HG03442 (cell line): ENCODE measurements at regions not wholly inside any gene's neighbourhood (a gene's known extent, or its start where the extent isn't known, plus 50 kb on each side); places are given as distances from the start of the nearest gene placed in this dataset.
"Not testable (repeated sequence)": the region's sequence is repeated elsewhere in the genome, so short reads cannot be mapped to it uniquely, and the experiment has no call there.

ENCODE experiments used
- ATAC-seq: cut with Tn5 transposase; IDR thresholded peaks from one replicate; pipeline ENCODE4 v1.9.1; 2021; ENCODE audit warnings: mild to moderate bottlenecking, moderate library complexity; ENCODE audit not compliant: unreplicated experiment

- ATAC-seq, result no peak
Measured at GRCh38 chr14:29982171-29982570, 54.5 kb upstream of the PRKD1 start.

GRCh38 chr14:29982993-29983392, 55.3 kb upstream of the PRKD1 start:
- no peak for ATAC-seq

- not testable (repeated sequence) for ATAC-seq
Measured at GRCh38 chr14:29990344-29990857, 62.8 kb upstream of the PRKD1 start.

GRCh38 chr14:29990993-29991392, 63.3 kb upstream of the PRKD1 start:
- no peak for ATAC-seq

DNA sequence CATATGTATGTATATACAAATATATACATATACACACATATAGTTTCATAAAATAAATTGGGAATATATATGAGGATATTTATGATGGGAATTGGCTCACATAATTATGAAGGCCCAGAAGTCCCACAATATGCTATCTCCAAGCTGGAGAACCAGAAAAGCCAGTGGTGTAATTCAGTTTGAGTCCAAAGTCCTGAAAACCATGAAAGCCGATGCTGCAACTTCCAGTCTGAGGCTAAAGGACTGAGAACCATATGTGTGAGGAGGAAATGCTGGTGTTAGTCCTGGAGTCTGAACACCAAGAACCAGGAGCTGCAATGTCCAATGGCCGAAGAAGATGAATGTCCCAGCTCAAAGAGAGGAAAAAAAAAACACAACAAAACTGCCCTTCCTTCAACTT, 65.5 kb upstream of the PRKD1 start:
- no peak for ATAC-seq

DNA sequence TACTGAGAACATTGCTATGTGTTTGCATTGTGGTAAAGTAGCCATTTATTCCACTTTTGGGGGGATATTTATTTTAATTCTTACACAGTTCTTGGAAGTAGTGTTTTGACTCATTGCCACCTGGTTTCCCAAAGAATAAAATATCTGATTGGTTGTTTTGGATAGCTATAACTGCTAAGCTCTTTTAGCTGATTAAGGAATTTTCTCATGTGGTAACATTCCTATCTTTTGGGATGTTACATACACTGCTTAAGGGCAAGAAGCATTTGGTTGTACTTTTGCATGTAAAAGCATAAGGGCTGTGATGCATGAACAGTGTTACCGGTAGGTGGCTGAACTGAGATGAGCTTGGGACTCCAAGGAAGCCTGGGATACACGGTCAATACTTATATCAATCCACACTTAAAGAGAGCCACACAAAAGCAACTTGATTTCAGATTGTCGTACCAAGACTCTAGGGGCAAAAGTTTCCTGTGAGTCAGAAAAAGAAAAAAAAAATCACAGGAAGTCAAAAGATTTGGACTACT, 71.4 kb upstream of the PRKD1 start:
- ATAC-seq, result no peak

- ATAC-seq, result no peak
Measured at GRCh38 chr14:30002859-30003258, 75.2 kb upstream of the PRKD1 start.

GRCh38 chr14:30005114-30005808, 77.6 kb upstream of the PRKD1 start:
- peak; percentile 75 for ATAC-seq

DNA sequence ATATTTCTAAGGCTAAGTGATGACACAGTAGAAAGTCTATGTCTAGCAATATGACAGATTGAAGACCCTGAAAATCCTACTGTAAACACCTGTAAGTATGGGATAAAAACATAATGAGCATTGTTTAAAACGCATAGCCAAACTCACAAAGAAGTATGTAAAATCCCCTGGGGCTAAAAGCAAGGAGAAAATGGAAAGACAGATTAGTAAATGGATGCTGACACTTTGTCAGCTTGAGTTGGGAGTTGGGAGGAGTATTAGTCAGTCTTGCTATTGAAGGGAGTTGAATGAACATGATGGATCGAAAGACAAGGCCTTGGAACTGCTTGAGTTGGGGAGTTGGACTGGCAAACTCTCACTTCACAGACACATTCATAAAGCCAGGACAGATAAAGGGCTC, 79.0 kb upstream of the PRKD1 start:
- ATAC-seq, result no peak

DNA sequence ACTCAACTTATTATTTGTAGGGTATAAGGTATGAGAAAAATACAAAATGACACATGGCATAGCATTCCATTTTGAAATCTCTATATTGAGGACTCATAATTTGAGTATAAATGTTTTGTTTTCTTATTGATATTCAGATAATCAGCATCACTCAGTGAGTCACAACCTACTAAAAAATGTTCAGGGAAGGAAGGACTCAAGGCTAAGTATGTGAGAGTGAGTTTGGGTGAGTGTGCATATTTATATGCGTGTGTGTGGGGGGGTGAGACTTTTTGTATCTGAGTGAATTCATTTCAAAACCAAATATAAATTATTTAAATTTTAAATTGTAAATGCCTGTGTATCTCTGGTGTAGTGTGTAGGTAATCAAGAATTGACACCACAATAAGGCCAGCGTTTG, 87.8 kb upstream of the PRKD1 start:
- ATAC-seq, result no peak

DNA sequence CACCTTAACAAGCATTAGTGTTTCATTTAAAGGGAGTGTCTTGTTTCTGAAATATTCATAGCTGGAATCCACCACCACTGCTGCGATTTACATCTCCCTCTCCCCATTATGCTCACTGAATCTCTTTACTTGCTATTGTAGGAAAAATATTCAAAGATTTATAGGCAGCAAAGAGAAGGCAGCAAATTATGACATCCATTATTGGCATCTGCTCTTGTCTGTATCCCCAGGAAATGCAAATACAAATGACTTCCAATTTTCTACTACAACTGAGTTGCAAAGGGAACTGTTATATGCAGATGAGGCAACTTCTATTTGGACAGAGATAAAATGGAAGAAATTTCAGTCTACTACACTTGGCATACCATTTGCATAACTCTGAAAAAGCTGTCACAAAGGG, 88.4 kb upstream of the PRKD1 start:
- no peak for ATAC-seq

DNA sequence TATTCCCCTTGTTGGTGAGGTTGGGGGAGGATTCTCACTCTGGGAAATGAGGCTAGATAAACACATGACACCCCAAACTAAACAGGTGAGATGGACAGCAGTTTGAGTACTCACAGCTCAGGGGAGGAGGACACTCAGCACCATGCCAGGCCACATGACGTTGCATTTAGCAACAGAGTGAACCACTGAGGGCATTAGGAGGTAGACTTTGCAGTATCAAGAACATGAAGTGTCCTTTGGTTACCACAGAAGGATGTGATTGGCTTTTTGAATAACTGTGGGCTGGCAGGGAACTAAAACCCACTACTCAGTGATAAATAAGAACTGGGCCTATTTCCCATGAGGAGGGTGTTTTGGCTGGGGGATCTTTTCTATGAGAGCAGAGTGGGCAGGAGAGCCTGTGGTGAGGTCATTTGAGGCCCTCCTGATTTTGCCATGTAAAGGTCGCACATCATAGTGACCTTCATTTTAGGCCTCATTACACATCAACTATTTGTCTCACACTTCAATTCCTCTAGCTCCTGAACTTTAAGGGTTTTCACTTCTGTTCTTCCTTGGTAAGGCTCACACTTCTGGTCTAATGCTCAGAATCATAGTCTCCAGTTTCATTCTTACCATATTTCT, 89.8 kb upstream of the PRKD1 start:
- ATAC-seq, result no peak

- ATAC-seq, result no peak
Measured at GRCh38 chr14:30020271-30020670, 92.6 kb upstream of the PRKD1 start.

DNA sequence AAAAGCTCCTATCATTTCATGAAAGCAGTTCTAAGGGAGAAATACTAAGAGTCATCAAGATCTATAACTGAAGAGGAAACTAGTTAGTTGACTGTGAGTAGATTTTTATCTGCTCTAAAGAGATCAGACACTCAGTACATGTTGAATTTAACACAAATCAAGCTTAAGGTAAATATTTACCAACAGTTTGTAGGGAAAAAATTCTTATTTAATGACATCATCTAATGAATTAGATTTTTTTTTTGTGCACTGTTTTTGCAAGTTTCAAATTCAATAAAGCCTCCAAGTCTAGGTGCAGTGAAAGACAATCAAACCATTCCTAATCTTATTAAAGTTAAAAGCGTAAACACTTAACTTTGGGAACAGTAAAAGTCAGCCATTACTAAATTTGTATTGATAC, 93.0 kb upstream of the PRKD1 start:
- ATAC-seq, result no peak

DNA sequence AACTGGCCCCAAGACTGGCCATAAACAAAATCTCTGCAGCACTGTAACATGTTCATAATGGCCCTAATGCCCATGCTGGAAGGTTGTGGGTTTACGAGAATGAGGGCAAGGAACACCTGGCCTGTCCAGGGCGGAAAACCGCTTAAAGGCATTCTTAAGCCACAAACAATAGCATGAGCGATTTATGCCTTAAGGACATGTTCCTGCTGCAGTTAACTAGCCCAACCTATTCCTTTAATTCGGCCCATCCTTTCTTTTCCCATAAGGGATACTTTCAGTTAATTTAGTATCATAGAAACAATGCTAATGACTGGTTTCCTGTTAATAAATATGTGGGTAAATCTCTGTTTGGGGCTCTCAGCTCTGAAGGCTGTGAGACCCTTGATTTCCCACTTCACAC, 95.7 kb upstream of the PRKD1 start:
- not testable (repeated sequence) for ATAC-seq

GRCh38 chr14:30034152-30034551, 106.5 kb upstream of the PRKD1 start:
- no peak for ATAC-seq

- no peak for ATAC-seq
Measured at GRCh38 chr14:30035361-30035760, 107.7 kb upstream of the PRKD1 start.

- no peak for ATAC-seq
Measured at GRCh38 chr14:30045720-30046119, 118.1 kb upstream of the PRKD1 start.

DNA sequence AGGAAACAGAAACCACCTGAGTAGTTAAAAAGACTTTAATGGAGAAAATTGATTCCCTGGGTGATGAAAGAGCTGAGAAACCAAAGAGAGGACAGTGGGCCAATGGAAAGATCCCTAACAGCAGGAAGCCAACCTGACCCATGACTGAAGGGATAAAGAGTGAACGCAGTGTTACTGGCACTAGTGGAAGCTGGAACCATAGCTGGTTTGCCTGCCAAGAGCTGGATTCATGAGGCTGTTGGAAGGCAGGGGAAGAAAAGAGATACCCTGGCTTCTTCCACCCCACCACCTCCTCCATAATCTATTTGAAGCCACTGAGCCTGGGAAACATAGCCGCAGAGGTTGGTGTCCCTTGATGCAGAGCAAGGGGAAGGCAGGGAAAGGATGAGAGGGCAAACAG, 125.5 kb upstream of the PRKD1 start:
- no peak for ATAC-seq

DNA sequence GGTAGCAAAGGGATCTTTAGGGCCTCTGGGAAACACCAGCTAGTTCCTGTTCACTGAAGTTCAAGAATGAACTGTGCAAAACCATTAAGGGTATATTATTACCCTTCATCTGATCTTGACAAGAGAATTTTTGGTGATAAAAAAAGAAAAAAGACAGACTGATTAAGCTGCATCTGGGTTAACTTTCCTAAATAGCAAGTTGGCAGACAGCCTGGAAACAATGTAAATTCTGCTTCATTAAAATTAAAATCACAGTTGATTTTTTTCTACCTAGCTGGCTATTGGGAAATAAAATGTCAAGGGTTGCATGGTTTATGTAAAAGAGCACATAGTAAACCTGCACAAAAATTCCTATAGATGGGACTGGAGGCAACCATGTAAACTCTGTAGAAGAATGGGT, 126.6 kb upstream of the PRKD1 start:
- no peak for ATAC-seq

GRCh38 chr14:30058401-30058800, 130.8 kb upstream of the PRKD1 start:
- no peak for ATAC-seq

- ATAC-seq, result no peak
Measured at GRCh38 chr14:30063746-30064145, 136.1 kb upstream of the PRKD1 start.
